SK-MEL-5 (cell line): ENCODE measurements at regions not wholly inside any gene's neighbourhood (a gene's known extent, or its start where the extent isn't known, plus 50 kb on each side); places are given as distances from the start of the nearest gene placed in this dataset.

Experiments
- DNase-seq: peaks from one replicate; pipeline ENCODE4 v3.0.0-alpha.2; 2016; ENCODE audit warnings: low read depth, low spot score
- in situ Hi-C: cut with HindIII; loops from 2 replicates; pipeline ENCODE4 v1.10.0; 2016; ENCODE audit warnings: low sequenced_read_pairs, high pct_unique_total_duplicates, low pct_unique_long_range_greater_than_20kb

DNA sequence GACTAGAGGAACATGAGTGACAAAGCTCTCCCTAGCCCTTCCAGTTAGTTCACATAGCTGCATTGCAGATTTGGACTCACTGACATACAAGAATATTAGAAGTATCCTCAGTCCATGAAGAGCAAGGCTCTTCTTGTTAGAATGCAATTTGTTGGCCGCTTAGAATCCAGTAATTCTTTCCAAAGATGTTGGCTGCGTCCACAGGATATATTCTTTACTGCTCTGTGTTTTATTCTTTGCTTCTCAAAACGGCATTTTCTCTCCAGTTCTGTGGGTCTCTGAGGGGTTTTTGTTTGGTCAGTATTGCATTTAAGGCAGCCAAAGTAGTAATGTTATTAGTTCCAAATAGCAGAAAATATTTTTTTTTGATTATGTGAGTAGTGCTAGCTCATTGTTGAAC lies 588.6 kb downstream of the DNAJB9 start:
- in situ Hi-C loops: no loop called here

DNA sequence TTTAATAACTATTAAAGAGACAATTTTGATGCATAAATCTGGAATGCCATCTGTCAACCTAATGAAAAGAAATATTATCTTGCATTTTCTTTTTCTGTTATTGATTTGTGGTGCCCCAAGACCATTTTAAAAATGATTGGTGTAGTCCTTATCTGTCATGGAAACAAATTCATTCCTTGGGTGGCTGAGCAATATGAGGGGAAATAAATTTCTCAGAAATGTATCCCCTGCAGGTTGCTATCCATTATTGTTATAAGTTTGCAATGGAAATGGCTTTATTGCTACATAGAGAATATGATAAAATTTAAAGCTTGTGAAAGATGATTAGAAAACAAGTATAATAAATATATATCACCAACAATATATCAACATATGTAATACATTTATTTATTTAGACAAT lies 607.0 kb downstream of the DNAJB9 start:
- in situ Hi-C loops: no loop called here
- no peak for DNase-seq

More for the DNA sequence above, 588.6 kb downstream of the DNAJB9 start:
- no peak for DNase-seq

DNA sequence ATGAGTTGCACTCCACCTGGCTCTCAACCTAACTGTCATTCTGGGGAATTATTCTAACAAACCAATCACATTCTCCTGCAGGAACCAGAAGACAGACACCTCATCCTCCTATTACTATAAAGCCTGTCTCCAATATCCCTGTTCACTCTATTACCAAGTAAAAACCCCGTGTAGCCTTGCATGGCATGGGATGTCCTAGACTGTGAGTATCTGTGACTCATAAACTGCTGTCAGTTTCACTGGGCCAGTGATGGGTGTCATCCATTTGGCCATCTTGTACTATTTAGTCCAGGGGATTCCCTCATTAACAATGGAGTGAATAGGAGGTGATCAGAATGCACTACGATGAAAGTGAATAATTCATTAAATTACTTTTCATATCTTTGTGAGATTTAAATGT lies 608.7 kb downstream of the DNAJB9 start:
- in situ Hi-C loops: no loop called here
- DNase-seq: no peak

- DNase-seq: no peak
- in situ Hi-C loops: no loop called here
Measured at GRCh38 chr7:109179601-109180000, 609.9 kb downstream of the DNAJB9 start.

- no peak for DNase-seq
- in situ Hi-C loops: no loop called here
Measured at GRCh38 chr7:109190766-109191398, 621.2 kb downstream of the DNAJB9 start.

- in situ Hi-C loops: no loop called here
- no peak for DNase-seq
Measured at GRCh38 chr7:109206196-109206595, 636.5 kb downstream of the DNAJB9 start.

DNA sequence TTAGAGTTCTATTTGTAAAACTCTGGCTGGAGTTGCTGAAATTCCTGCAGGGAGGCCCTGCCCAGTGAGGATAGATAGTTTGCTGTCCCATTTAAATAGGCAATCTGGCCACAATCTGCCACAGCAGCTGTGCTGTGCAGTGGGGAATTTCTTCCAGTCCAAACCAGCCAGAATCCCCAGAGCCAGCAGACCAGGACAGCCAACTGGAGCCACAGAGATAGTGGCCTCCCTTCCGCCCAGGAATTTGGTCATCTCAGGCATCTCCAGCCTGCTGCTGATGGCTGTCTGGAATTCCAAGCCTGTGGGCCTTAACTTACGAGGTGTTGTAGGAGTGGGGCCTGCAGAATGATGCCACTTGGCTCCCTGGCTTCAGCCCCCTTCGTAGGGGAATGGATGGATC lies 643.4 kb downstream of the DNAJB9 start:
- DNase-seq: no peak
- in situ Hi-C loops: no loop called here

DNA sequence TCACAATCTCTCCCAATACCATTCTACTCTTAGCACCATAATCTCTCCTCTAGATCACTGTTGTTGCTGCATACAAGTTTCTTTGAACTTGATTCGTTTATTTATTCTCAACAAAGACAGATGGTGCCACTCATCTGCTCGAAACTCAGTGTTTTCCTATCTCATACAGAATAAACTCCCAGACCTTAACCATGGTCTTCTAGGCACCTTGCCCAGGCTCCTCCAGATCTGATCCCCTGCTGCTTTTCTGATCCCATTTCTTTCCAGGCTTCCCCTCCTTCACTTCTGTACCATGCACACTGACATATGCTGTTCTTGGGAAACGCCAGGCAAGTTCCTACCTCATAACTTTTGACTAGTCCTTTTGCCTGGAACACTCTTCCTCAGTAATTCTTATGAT lies 645.7 kb downstream of the DNAJB9 start:
- in situ Hi-C loops: no loop called here

DNA sequence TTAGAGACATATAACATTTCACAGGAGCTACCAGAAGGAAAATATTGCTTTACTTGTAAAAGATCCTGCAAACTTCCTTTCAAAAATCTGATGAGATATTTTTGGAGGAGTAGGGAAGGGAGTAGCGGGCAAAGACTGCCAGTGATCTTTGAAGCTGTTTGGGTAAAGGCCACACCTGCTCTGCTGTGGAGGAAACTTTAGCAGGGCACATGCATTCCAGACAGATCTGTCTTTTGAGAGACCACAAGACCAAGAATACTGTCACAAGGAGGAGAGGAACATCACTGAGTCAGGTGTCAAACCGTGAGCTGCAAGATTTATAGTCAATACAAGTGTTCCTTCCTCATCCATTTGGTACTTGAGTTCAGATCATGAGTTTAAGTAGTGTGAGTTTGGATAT lies 654.4 kb downstream of the DNAJB9 start:
- in situ Hi-C loops: no loop called here
- no peak for DNase-seq

More for the DNA sequence above, 645.7 kb downstream of the DNAJB9 start:
- no peak for DNase-seq

GRCh38 chr7:109226699-109227098 lies 657.0 kb downstream of the DNAJB9 start:
- in situ Hi-C loops: no loop called here
- no peak for DNase-seq

- no peak for DNase-seq
- in situ Hi-C loops: no loop called here
Measured at GRCh38 chr7:109235316-109235715, 665.6 kb downstream of the DNAJB9 start.

DNA sequence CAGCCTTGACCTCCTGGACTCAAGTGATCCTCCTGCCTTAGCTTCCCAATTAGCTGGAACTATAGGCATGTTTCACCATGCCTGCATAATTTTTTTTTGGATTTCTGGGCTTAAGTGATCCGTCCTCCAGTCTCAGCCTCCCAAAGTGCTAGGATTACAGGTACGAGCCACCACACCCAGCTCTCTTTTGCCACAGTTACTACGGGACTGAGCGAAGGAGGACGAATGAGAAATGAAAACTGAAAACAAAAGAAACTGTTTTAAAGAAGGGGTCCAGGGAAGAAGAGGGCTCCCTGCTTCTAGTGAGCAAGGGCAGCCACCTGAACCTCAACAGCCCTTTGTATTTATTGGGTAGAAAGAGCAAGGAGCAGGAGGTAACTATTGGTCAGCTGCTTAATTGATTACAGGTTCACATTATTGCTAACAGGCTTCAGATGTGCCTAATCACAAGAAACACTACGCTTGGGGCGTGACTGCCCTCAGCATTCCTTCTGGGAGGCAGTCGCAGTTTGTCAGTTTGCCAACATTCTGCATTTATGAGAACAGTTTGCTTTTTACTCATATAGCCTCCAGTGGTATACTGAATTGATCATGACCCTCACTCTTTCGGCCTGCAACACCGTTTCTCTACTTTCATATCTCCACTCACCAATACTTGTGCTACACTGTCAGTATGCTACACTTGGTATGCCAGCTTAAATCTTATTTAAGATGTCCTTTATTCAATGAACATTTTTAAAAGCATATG lies 676.8 kb downstream of the DNAJB9 start:
- in situ Hi-C loops: no loop called here
- no peak for DNase-seq

GRCh38 chr7:109256762-109257560 lies 687.3 kb downstream of the DNAJB9 start:
- no peak for DNase-seq
- in situ Hi-C loops: no loop called here

DNA sequence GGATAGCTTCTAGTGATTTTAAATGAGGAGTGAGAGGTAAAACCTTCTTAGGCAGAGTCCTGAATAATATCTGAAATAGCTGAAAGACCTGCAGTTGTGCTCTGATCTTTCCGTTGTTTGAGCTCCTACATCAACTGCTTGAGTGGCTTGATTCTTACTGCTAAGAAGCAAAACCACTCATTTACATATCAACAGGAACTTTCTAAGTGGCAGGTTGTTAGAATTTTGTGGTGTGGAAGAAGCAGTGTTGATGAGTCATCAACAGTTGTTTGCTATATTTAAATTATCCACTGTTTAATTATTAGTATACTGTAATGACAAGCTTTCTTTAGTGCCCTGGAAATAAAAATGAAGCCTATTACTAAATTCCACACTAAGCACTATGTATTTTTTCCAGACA lies 689.5 kb downstream of the DNAJB9 start:
- in situ Hi-C loops: no loop called here

DNA sequence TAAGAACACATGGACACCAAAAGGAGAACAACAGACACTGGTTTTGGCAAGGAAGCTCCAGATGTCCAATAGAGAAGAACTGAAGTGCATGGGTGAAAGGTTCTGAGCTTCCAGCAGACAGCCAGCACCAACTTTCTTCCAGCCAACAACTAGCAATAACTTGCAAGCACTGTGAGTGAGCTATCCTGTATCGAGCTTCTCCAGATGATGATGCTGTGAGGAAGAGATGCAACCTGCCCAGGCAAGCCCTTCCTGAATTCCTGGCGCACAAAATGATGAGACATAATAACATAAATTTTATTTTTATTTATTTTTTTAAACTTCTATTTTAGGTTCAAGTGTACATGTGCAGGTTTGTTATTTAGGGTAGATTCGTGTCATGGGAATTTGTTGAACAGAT lies 692.1 kb downstream of the DNAJB9 start:
- DNase-seq: no peak
- in situ Hi-C loops: no loop called here

More for the DNA sequence above, 689.5 kb downstream of the DNAJB9 start:
- no peak for DNase-seq

GRCh38 chr7:109266610-109267009 lies 696.9 kb downstream of the DNAJB9 start:
- in situ Hi-C loops: no loop called here
- DNase-seq: no peak

- in situ Hi-C loops: no loop called here
- no peak for DNase-seq
Measured at GRCh38 chr7:109276348-109276747, 706.7 kb downstream of the DNAJB9 start.

DNA sequence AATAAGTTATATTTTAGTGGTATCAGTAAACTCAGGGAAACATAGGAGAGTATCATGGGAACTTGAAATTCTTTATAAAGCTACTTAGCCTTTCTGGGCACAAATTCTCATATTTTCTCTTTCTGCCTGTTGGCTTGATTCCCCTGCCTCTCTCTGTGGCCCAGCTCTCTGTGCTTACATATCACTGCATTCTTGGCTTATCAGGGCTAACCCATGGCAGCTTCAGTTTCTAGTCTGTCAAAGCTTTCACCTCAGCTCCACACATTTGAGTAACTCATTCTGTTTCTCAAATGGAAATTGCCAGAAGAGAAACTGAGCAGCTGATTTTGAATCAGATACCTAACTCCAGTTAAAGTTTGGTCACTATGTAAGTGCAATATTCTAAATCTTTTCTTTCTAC lies 713.1 kb downstream of the DNAJB9 start:
- DNase-seq: no peak
- in situ Hi-C loops: no loop called here

GRCh38 chr7:109284943-109285342 lies 715.3 kb downstream of the DNAJB9 start:
- DNase-seq: no peak
- in situ Hi-C loops: no loop called here
